DOHH2 (cell line): ENCODE measurements at regions not wholly inside any gene's neighbourhood (a gene's known extent, or its start where the extent isn't known, plus 50 kb on each side); places are given as distances from the start of the nearest gene placed in this dataset.

Source experiments
- H3F3A ChIP-seq: fragments of 200-600 bp; sonication (generic), shearing (Covaris generic); 2 replicates; pipeline ENCODE4 v1.6.0; 2016; ENCODE audit warnings: antibody characterized with exemption, mild to moderate bottlenecking; ENCODE audit not compliant: control insufficient read depth, insufficient read depth
- H3K27ac ChIP-seq: fragments of 200-600 bp; sonication (generic); 2 replicates; pipeline ENCODE4 v1.5.1; 2014; ENCODE audit warnings: low read depth, mild to moderate bottlenecking, low read length, moderate library complexity
- H3K27me3 ChIP-seq: fragments of 200-600 bp; sonication (generic); 2 replicates; pipeline ENCODE4 v1.6.1; 2014; ENCODE audit warnings: mild to moderate bottlenecking, low read length, mixed read lengths; ENCODE audit not compliant: control insufficient read depth
- H3K36me3 ChIP-seq: fragments of 200-600 bp; sonication (generic); 2 replicates; pipeline ENCODE4 v1.6.1; 2014; ENCODE audit warnings: mild to moderate bottlenecking, low read length, moderate library complexity, mixed read lengths; ENCODE audit not compliant: control insufficient read depth
- H3K4me1 ChIP-seq: fragments of 200-600 bp; sonication (generic); 2 replicates; pipeline ENCODE4 v1.6.1; 2014; ENCODE audit warnings: mild to moderate bottlenecking, low read length, mixed read lengths; ENCODE audit not compliant: control insufficient read depth
- H3K4me2 ChIP-seq: fragments of 200-600 bp; sonication (generic); 2 replicates; pipeline ENCODE4 v1.6.0; 2014; ENCODE audit warnings: mild to moderate bottlenecking, low read length, moderate library complexity
- H3K4me3 ChIP-seq: fragments of 200-600 bp; sonication (generic); 2 replicates; pipeline ENCODE4 v1.5.1; 2014; ENCODE audit warnings: mild to moderate bottlenecking, low read length, mixed read lengths
- H3K79me2 ChIP-seq: fragments of 200-600 bp; sonication (generic); 2 replicates; pipeline ENCODE4 v1.6.1; 2014; ENCODE audit warnings: mild to moderate bottlenecking, low read length, mixed read lengths; ENCODE audit not compliant: control insufficient read depth
- H3K9me2 ChIP-seq: fragments of 200-600 bp; sonication (generic); replicated peaks from 2 replicates; pipeline ENCODE4 v1.6.1; 2014; ENCODE audit warnings: mild to moderate bottlenecking, low read length, mixed read lengths; ENCODE audit not compliant: control insufficient read depth
- H3K9me3 ChIP-seq: fragments of 200-600 bp; sonication (generic); 2 replicates; pipeline ENCODE4 v1.6.1; 2014; ENCODE audit warnings: antibody characterized with exemption, low read length, mixed read lengths; ENCODE audit not compliant: control insufficient read depth, insufficient read depth
- H4K20me1 ChIP-seq: fragments of 200-600 bp; sonication (generic); 2 replicates; pipeline ENCODE4 v1.6.0; 2014; ENCODE audit warnings: low read depth, mild to moderate bottlenecking, antibody characterized with exemption, low read length, moderate library complexity; ENCODE audit not compliant: control insufficient read depth, insufficient read depth
- EZH2phosphoT487 ChIP-seq: fragments of 200-600 bp; sonication (generic); IDR thresholded peaks from 2 replicates; pipeline ENCODE4 v1.6.1; 2017; ENCODE audit warnings: borderline replicate concordance, mild to moderate bottlenecking, antibody characterized with exemption, low read length, moderate library complexity, mixed read lengths
- TF ChIP-seq, protein P1 (sequence below): fragments of 200-600 bp; sonication (generic); IDR thresholded peaks from one replicate; pipeline ENCODE4 v1.5.1; 2014; ENCODE audit warnings: antibody characterized with exemption, mild to moderate bottlenecking, low read depth, low read length; ENCODE audit not compliant: poor library complexity, severe bottlenecking

DNA sequence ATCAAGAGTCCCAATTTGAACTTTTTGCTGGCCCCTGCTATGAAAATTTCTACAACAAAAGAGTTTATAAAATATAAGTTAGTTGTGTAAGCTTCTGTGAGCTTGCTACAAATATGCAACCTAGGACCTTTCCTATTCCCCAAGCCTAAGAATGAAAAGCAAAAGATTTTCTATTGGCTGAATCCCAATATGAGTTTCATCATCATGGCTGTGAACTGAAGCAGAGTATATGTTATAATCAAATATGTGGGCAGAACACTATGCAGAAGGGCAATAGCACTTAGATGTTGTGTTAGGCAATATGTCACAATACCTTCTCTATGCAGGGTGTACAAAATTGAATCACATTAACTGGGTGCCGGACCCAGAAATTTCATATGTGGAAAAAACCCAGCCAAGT lies 1018.3 kb upstream of the AMELY start:
- Histone ChIP-seq H3K9me2 (no peaks in the 10 kb centered on the region), H3K4me2 (no peak overlapping the region), H3F3A (no peaks in the 10 kb centered on the region), H3K9me3 (no peaks in the 10 kb centered on the region), H4K20me1 (no peaks in the 10 kb centered on the region), H3K36me3 (no peaks in the 10 kb centered on the region), H3K4me1 (no peaks in the 10 kb centered on the region), H3K79me2 (no peaks in the 10 kb centered on the region), H3K4me3 (no peak overlapping the region), H3K27ac (no peak overlapping the region), H3K27me3 (no peaks in the 10 kb centered on the region)
- TF ChIP-seq, protein P1, sequence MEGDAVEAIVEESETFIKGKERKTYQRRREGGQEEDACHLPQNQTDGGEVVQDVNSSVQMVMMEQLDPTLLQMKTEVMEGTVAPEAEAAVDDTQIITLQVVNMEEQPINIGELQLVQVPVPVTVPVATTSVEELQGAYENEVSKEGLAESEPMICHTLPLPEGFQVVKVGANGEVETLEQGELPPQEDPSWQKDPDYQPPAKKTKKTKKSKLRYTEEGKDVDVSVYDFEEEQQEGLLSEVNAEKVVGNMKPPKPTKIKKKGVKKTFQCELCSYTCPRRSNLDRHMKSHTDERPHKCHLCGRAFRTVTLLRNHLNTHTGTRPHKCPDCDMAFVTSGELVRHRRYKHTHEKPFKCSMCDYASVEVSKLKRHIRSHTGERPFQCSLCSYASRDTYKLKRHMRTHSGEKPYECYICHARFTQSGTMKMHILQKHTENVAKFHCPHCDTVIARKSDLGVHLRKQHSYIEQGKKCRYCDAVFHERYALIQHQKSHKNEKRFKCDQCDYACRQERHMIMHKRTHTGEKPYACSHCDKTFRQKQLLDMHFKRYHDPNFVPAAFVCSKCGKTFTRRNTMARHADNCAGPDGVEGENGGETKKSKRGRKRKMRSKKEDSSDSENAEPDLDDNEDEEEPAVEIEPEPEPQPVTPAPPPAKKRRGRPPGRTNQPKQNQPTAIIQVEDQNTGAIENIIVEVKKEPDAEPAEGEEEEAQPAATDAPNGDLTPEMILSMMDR, result no peak
- TF ChIP-seq EZH2phosphoT487, result no peak

DNA sequence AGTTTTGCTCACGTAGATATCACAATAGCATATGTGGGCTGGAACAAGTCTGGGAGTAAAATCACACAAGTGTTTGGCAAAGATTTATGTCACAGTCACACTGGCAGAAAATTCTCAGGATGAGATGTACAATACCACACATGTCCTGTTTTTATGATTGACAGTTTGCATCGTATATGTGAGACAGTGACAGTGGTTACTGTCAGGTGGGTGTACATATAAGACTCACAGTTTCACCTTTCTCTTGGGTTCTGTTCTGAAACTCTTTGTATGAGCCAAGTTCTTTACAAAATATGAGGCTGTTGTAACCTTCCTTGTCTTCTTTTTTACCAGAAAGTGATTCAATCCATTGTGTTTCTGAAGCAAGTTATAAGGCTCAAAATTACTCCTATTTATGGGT lies 1012.5 kb upstream of the AMELY start:
- Histone ChIP-seq H3K4me2 (no peak overlapping the region), H3K9me3 (no peaks in the 10 kb centered on the region), H3K79me2 (no peaks in the 10 kb centered on the region), H3K4me3 (no peak overlapping the region), H3K9me2 (no peaks in the 10 kb centered on the region), H3K27me3 (no peaks in the 10 kb centered on the region), H3F3A (no peaks in the 10 kb centered on the region), H3K36me3 (no peaks in the 10 kb centered on the region), H4K20me1 (no peaks in the 10 kb centered on the region), H3K4me1 (no peaks in the 10 kb centered on the region), H3K27ac (no peak overlapping the region)
- no peak for TF ChIP-seq EZH2phosphoT487
- TF ChIP-seq, protein P1, result no peak

DNA sequence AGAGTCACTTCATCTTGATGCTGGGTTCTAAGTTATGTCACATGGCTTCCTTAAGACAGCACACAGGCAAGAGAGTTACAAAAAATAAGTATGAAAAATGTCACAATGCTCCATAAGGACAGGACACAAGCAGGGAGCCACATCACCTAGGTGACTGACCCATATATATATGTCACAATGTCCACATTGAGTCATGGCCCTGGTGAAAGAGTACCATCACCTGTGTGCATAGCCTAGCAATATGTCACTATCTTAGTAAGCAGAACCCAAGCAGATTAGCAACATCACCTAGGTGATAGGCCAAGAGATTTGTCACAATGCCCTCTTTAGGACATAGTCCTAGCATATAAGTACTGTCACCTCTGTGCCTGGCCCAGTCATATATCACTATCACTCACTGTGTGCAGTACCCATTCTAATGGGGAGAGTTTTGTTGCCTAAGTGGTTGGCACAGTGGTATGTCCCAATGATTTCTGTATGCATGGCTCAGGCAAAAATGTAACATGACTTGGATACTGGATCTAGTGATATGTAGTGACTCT lies 1012.0 kb upstream of the AMELY start:
- Histone ChIP-seq H3K9me3 (no peaks in the 10 kb centered on the region), H3K4me1 (no peaks in the 10 kb centered on the region), H3K27me3 (no peaks in the 10 kb centered on the region), H3K27ac (no peak overlapping the region), H3K36me3 (no peaks in the 10 kb centered on the region), H4K20me1 (no peaks in the 10 kb centered on the region), H3K4me2 (no peak overlapping the region), H3K79me2 (no peaks in the 10 kb centered on the region), H3K9me2 (no peaks in the 10 kb centered on the region), H3F3A (no peaks in the 10 kb centered on the region), H3K4me3 (no peak overlapping the region)
- TF ChIP-seq, protein P1, result no peak
- no peak for TF ChIP-seq EZH2phosphoT487

DNA sequence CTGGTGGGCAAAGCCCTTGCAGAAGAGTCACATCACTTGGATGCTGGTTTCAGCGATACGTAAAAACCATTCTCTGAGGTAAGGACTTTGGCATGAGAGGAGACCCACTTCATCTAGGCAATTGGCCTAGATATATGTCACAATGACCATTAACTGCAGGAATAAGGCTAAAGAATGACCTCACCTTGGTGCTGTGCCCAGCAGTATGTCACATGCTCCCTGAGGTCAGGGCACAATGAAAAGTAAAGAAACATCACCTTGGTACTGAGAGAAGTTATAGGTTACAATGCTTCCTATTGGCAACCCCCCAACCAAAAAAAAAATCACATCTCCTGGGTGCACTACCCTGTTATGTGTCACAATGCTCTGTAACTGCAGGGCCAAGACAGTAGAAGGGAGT lies 1008.8 kb upstream of the AMELY start:
- H3K9me3 ChIP-seq, result no peaks in the 10 kb centered on the region
- no peak overlapping the region for H3K4me2 ChIP-seq
- H3K27me3 ChIP-seq, result no peaks in the 10 kb centered on the region
- no peaks in the 10 kb centered on the region for H3F3A ChIP-seq
- no peak overlapping the region for H3K27ac ChIP-seq
- no peaks in the 10 kb centered on the region for H3K9me2 ChIP-seq
- TF ChIP-seq, protein P1, result no peak
- TF ChIP-seq EZH2phosphoT487, result no peak
- no peaks in the 10 kb centered on the region for H3K36me3 ChIP-seq
- H4K20me1 ChIP-seq, result no peaks in the 10 kb centered on the region
- H3K4me1 ChIP-seq, result no peaks in the 10 kb centered on the region
- no peaks in the 10 kb centered on the region for H3K79me2 ChIP-seq
- H3K4me3 ChIP-seq, result no peak overlapping the region
